ENCODE measurements at regions not wholly inside any gene's neighbourhood (a gene's known extent, or its start where the extent isn't known, plus 50 kb on each side); places are given as distances from the start of the nearest gene placed in this dataset.

DNA sequence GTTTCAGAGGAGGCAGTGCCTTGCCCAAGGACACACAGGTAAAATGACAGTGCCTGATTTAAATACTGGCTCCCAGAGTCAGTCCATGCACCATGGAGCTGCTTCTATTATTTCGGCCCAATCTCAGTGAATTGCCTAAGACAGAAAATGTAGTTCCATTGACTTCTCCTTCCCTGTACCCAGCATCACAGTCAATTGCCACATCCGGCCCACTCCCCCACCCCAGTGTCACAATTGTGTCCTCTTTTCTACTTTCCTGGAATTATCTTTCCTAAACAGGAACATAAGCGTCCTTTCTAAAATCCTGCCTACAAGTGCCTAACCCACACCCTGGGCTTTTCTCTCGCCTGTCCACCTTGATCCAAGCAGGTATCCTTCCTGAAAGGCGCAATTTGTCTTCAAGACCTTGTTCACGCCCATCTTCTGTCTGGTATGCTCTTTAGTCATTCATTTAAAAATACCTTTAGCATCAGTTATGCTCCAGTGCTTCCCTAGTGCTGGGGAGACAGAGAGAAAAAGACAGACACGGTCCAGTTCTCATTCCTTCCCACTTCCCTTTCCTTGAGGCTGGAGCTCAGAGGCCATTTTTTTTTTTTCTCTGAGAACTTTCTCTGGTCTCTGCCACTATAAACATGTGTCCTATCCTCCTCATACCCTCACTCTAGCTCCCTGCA lies 411.4 kb downstream of the LIG4 start:
- Histone ChIP-seq H4K20me1 (ENCODE audit: insufficient read depth) (no peaks in the 10 kb centered on the region; the same call in 1 of the 2 replicates), H3K9me3 (ENCODE audit: insufficient read depth, low read depth) (no peaks in the 10 kb centered on the region), H3K27me3 (ENCODE audit: insufficient read depth, low read depth) (no peaks in the 10 kb centered on the region), H3K79me2 (ENCODE audit: low read depth) (no peaks in the 10 kb centered on the region), H3F3A (ENCODE audit: insufficient read depth, low read depth) (no peaks in the 10 kb centered on the region), H3K27ac (no peak overlapping the region), H3K4me3 (no peak overlapping the region), H3K9me2 (ENCODE audit: insufficient read depth) (no peaks in the 10 kb centered on the region), H3K36me3 (ENCODE audit: low read depth) (no peaks in the 10 kb centered on the region), H2AFZ (no peak overlapping the region), H3K4me1 (replicated peaks; ENCODE audit: insufficient read depth) (no peaks in the 10 kb centered on the region), H3K4me2 (no peak overlapping the region)
- BruUV-seq (replicated peaks) = no TSS peak
- no peak for DNase-seq
- no peak for TF ChIP-seq EZH2 (IDR thresholded peaks at IDR 0.05; ENCODE audit: low read depth)
- TF ChIP-seq, protein P1, sequence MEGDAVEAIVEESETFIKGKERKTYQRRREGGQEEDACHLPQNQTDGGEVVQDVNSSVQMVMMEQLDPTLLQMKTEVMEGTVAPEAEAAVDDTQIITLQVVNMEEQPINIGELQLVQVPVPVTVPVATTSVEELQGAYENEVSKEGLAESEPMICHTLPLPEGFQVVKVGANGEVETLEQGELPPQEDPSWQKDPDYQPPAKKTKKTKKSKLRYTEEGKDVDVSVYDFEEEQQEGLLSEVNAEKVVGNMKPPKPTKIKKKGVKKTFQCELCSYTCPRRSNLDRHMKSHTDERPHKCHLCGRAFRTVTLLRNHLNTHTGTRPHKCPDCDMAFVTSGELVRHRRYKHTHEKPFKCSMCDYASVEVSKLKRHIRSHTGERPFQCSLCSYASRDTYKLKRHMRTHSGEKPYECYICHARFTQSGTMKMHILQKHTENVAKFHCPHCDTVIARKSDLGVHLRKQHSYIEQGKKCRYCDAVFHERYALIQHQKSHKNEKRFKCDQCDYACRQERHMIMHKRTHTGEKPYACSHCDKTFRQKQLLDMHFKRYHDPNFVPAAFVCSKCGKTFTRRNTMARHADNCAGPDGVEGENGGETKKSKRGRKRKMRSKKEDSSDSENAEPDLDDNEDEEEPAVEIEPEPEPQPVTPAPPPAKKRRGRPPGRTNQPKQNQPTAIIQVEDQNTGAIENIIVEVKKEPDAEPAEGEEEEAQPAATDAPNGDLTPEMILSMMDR (conservative IDR thresholded peaks at IDR 0.05) = no peak
- CTCF ChIA-PET = no interaction called here
- POLR2A ChIA-PET (ENCODE audit: unreplicated experiment) = no interaction called here
- intact Hi-C loops (cut with micrococcal nuclease; ENCODE audit: unreplicated experiment) = no loop called here

GRCh38 chr13:107801621-107802020 lies 413.7 kb downstream of the LIG4 start:
- Histone ChIP-seq H3K4me3 (no peak overlapping the region), H3K4me2 (no peak overlapping the region), H3K9me3 (ENCODE audit: insufficient read depth, low read depth) (no peaks in the 10 kb centered on the region), H3K27me3 (ENCODE audit: insufficient read depth, low read depth) (no peaks in the 10 kb centered on the region), H3K27ac (no peak overlapping the region), H2AFZ (no peak overlapping the region), H3K9me2 (ENCODE audit: insufficient read depth) (no peaks in the 10 kb centered on the region), H3K79me2 (ENCODE audit: low read depth) (no peaks in the 10 kb centered on the region), H3K4me1 (replicated peaks; ENCODE audit: insufficient read depth) (no peaks in the 10 kb centered on the region), H3K36me3 (ENCODE audit: low read depth) (no peaks in the 10 kb centered on the region), H3F3A (ENCODE audit: insufficient read depth, low read depth) (no peaks in the 10 kb centered on the region), H4K20me1 (ENCODE audit: insufficient read depth) (no peaks in the 10 kb centered on the region; the same call in 1 of the 2 replicates)
- DNase-seq = no peak
- POLR2A ChIA-PET (ENCODE audit: unreplicated experiment) = no interaction called here
- CTCF ChIA-PET = no interaction called here
- intact Hi-C loops (cut with micrococcal nuclease; ENCODE audit: unreplicated experiment) = no loop called here
- BruUV-seq (replicated peaks) = no TSS peak
- TF ChIP-seq, protein P1 (conservative IDR thresholded peaks at IDR 0.05) = no peak
- TF ChIP-seq EZH2 (IDR thresholded peaks at IDR 0.05; ENCODE audit: low read depth) = no peak

DNA sequence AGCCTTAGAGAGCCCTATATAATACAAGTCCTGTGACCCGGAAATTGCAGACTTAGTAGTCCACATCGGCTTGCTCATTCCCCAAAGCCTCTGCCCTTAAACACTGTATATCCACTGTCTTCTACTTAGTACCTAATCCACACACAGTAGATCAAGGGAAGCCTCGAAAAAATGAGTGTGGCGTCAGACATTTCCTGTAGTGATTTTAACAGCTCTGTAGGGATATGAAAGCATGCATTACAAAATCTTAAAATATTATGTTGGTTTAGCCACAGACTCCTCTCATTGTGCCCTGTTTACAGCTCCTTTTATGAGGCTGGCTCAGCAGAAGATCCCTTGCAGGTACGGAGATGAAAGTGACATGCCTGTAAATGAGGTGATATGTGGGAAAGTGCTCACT lies 416.3 kb downstream of the LIG4 start:
- no peak overlapping the region for H3K4me3 ChIP-seq
- H3K4me2 ChIP-seq = no peak overlapping the region
- no peaks in the 10 kb centered on the region; the same call in 1 of the 2 replicates for H4K20me1 ChIP-seq (ENCODE audit: insufficient read depth)
- no peaks in the 10 kb centered on the region for H3F3A ChIP-seq (ENCODE audit: insufficient read depth, low read depth)
- H3K4me1 ChIP-seq (replicated peaks; ENCODE audit: insufficient read depth) = no peaks in the 10 kb centered on the region
- H3K27ac ChIP-seq = no peak overlapping the region
- H3K27me3 ChIP-seq (ENCODE audit: insufficient read depth, low read depth) = no peaks in the 10 kb centered on the region
- H3K79me2 ChIP-seq (ENCODE audit: low read depth) = no peaks in the 10 kb centered on the region
- no peak overlapping the region for H2AFZ ChIP-seq
- intact Hi-C loops (cut with micrococcal nuclease; ENCODE audit: unreplicated experiment) = no loop called here
- H3K9me2 ChIP-seq (ENCODE audit: insufficient read depth) = no peaks in the 10 kb centered on the region
- no TSS peak for BruUV-seq (replicated peaks)
- POLR2A ChIA-PET (ENCODE audit: unreplicated experiment) = no interaction called here
- no peaks in the 10 kb centered on the region for H3K36me3 ChIP-seq (ENCODE audit: low read depth)
- H3K9me3 ChIP-seq (ENCODE audit: insufficient read depth, low read depth) = no peaks in the 10 kb centered on the region
- CTCF ChIA-PET = no interaction called here
- no peak for DNase-seq
- no peak for TF ChIP-seq EZH2 (IDR thresholded peaks at IDR 0.05; ENCODE audit: low read depth)
- TF ChIP-seq, protein P1 (conservative IDR thresholded peaks at IDR 0.05) = no peak
